Testis (tissue), 2 donors: ENCODE measurements at regions not wholly inside any gene's neighbourhood (a gene's known extent, or its start where the extent isn't known, plus 50 kb on each side); places are given as distances from the start of the nearest gene placed in this dataset.

Experiments used
- DNase-seq: peaks from one replicate; pipeline ENCODE4 v3.0.0-alpha.2; 2019
- H3K27ac ChIP-seq, 2 donors: fragments of 200-600 bp; sonication (generic); one replicate each; pipeline ENCODE4 v1.5.1; 2019
- H3K27me3 ChIP-seq: fragments of 200-600 bp; sonication (generic); one replicate; pipeline ENCODE4 v1.5.1; 2019
- H3K36me3 ChIP-seq: fragments of 200-600 bp; sonication (generic); one replicate; pipeline ENCODE4 v1.5.1; 2017; ENCODE audit warnings: low read depth; ENCODE audit errors: missing control alignments
- H3K4me1 ChIP-seq: fragments of 200-600 bp; sonication (generic); one replicate; pipeline ENCODE4 v1.5.1; 2019
- H3K4me3 ChIP-seq, 2 donors: fragments of 200-600 bp; sonication (generic); one replicate each; pipeline ENCODE4 v1.5.1; 2017 to 2019
- H3K9me3 ChIP-seq: fragments of 200-600 bp; sonication (generic); one replicate; pipeline ENCODE4 v1.5.1; 2017
- CTCF ChIP-seq, 3 experiments: fragments of 450-650 bp in 2 of 3; fragments of 200-600 bp in 1 of 3; sonication (generic) in 1 of 3; IDR thresholded peaks; one replicate each; pipeline ENCODE4 v1.5.1; 2016 to 2019; ENCODE audit warnings: antibody characterized with exemption in 3 of 3, mild to moderate bottlenecking in 2 of 3, moderate library complexity in 1 of 3
- POLR2A ChIP-seq: fragments of 450-650 bp; IDR thresholded peaks from one replicate; pipeline ENCODE4 v1.6.1; 2017; ENCODE audit warnings: antibody characterized with exemption, mild to moderate bottlenecking, moderate library complexity
- WGBS, 2 donors: methylation state at CpG; one replicate each; pipeline ENCODE4 v1.1.5; 2018; 5-methylcytosine and 5-hydroxymethylcytosine counted together
- intact Hi-C: fragments of 100-400 bp; cut with DNase I; formaldehyde crosslinking; loops from one replicate; pipeline ENCODE4 v1.15.1; 2023; ENCODE audit warnings: low total_unique reads

- Histone ChIP-seq H3K9me3 (no peaks in the 10 kb centered on the region), H3K4me3 (no peak overlapping the region), H3K27me3 (no peaks in the 10 kb centered on the region), H3K36me3 (no peaks in the 10 kb centered on the region), H3K27ac (no peak overlapping the region), H3K4me1 (no peaks in the 10 kb centered on the region)
- 62 to 77% methylated on average over 2 of the region's 2 CpGs for WGBS, 2 donors
- intact Hi-C loops, result no loop called here
- TF ChIP-seq POLR2A, result no peak
- TF ChIP-seq CTCF (IDR thresholded peaks at IDR 0.05), result no peak
- no peak for DNase-seq
Observed at GRCh38 chr4:159495515-159496236, 392.8 kb downstream of the RAPGEF2 start.

GRCh38 chr4:159496248-159496647 is 393.4 kb downstream of the RAPGEF2 start:
- 81 to 82% methylated on average over 1 of the region's 1 CpG for WGBS, 2 donors
- DNase-seq, result no peak
- TF ChIP-seq CTCF (IDR thresholded peaks at IDR 0.05), result no peak
- TF ChIP-seq POLR2A, result no peak
- intact Hi-C loops, result no loop called here
- H3K9me3 ChIP-seq, result no peaks in the 10 kb centered on the region
- H3K4me3 ChIP-seq, result no peak overlapping the region
- no peaks in the 10 kb centered on the region for H3K27me3 ChIP-seq
- H3K27ac ChIP-seq, result no peak overlapping the region
- no peaks in the 10 kb centered on the region for H3K4me1 ChIP-seq
- H3K36me3 ChIP-seq, result no peaks in the 10 kb centered on the region

- no peaks in the 10 kb centered on the region for H3K9me3 ChIP-seq
- DNase-seq, result no peak
- H3K27ac ChIP-seq, result no peak overlapping the region
- no peaks in the 10 kb centered on the region for H3K36me3 ChIP-seq
- intact Hi-C loops, result no loop called here
- H3K4me3 ChIP-seq, result no peak overlapping the region
- no peak for TF ChIP-seq CTCF (IDR thresholded peaks at IDR 0.05)
- H3K4me1 ChIP-seq, result no peaks in the 10 kb centered on the region
- 47 to 52% methylated on average over 2 of the region's 2 CpGs for WGBS, 2 donors
- no peaks in the 10 kb centered on the region for H3K27me3 ChIP-seq
Observed at GRCh38 chr4:159497936-159498335, 395.1 kb downstream of the RAPGEF2 start.

GRCh38 chr4:159498446-159499115 is 395.7 kb downstream of the RAPGEF2 start:
- Histone ChIP-seq H3K4me3 (no peak overlapping the region), H3K27me3 (no peaks in the 10 kb centered on the region), H3K4me1 (no peaks in the 10 kb centered on the region), H3K27ac (no peak overlapping the region), H3K9me3 (no peaks in the 10 kb centered on the region), H3K36me3 (no peaks in the 10 kb centered on the region)
- WGBS, 2 donors, result 50 to 68% methylated on average over 5 of the region's 5 CpGs
- TF ChIP-seq CTCF (IDR thresholded peaks at IDR 0.05) (no peak), POLR2A (no peak)
- DNase-seq, result no peak
- intact Hi-C loops, result no loop called here

- Histone ChIP-seq H3K9me3 (no peaks in the 10 kb centered on the region), H3K4me3 (no peak overlapping the region), H3K27ac (no peak overlapping the region), H3K27me3 (no peaks in the 10 kb centered on the region), H3K4me1 (no peaks in the 10 kb centered on the region), H3K36me3 (no peaks in the 10 kb centered on the region)
- WGBS, 2 donors, result 63 to 65% methylated on average over 2 of the region's 2 CpGs
- intact Hi-C loops, result no loop called here
- no peak for TF ChIP-seq POLR2A
- TF ChIP-seq CTCF (IDR thresholded peaks at IDR 0.05), result no peak
- DNase-seq, result no peak
Observed at GRCh38 chr4:159500861-159501260, 398.0 kb downstream of the RAPGEF2 start.
